ENCODE measurements at regions not wholly inside any gene's neighbourhood (a gene's known extent, or its start where the extent isn't known, plus 50 kb on each side); places are given as distances from the start of the nearest gene placed in this dataset.

GRCh38 chr11:81174646-81175330, 1558.9 kb downstream of the FAM181B start:
- DNase-seq (ENCODE audit: low read depth): no peak

GRCh38 chr11:81165164-81165563, 1568.5 kb downstream of the FAM181B start:
- no peak for DNase-seq (ENCODE audit: low read depth)

- DNase-seq (ENCODE audit: low read depth): no peak
These were observed 1573.8 kb downstream of the FAM181B start for GRCh38 chr11:81159900-81160299.

- DNase-seq (ENCODE audit: low read depth): no peak
These were observed 1598.1 kb downstream of the FAM181B start for GRCh38 chr11:81135570-81135969.

- DNase-seq (ENCODE audit: low read depth): no peak
These were observed 1604.0 kb downstream of the FAM181B start for GRCh38 chr11:81129618-81130017.

GRCh38 chr11:81112718-81113117, 1620.9 kb downstream of the FAM181B start:
- DNase-seq (ENCODE audit: low read depth): no peak

- no peak for DNase-seq (ENCODE audit: low read depth)
These were observed 1629.6 kb downstream of the FAM181B start for GRCh38 chr11:81104051-81104450.

- DNase-seq (ENCODE audit: low read depth): no peak
These were observed 1635.2 kb downstream of the FAM181B start for GRCh38 chr11:81098471-81098870.

GRCh38 chr11:81092522-81092921, 1641.1 kb downstream of the FAM181B start:
- DNase-seq (ENCODE audit: low read depth): no peak

- no peak for DNase-seq (ENCODE audit: low read depth)
These were observed 1644.4 kb downstream of the FAM181B start for GRCh38 chr11:81089242-81089641.

- no peak for DNase-seq (ENCODE audit: low read depth)
These were observed 1639.6 kb upstream of the TENM4 start for GRCh38 chr11:81080476-81080875.

- DNase-seq (ENCODE audit: low read depth): no peak
These were observed 1631.4 kb upstream of the TENM4 start for GRCh38 chr11:81072273-81072672.

- DNase-seq (ENCODE audit: low read depth): no peak
These were observed 1630.8 kb upstream of the TENM4 start for GRCh38 chr11:81071606-81072005.

GRCh38 chr11:81070948-81071347, 1630.1 kb upstream of the TENM4 start:
- no peak for DNase-seq (ENCODE audit: low read depth)

- DNase-seq (ENCODE audit: low read depth): no peak
These were observed 1618.5 kb upstream of the TENM4 start for GRCh38 chr11:81059356-81059755.

- no peak for DNase-seq (ENCODE audit: low read depth)
These were observed 1611.7 kb upstream of the TENM4 start for GRCh38 chr11:81052344-81053158.

- no peak for DNase-seq (ENCODE audit: low read depth)
These were observed 1599.2 kb upstream of the TENM4 start for GRCh38 chr11:81039916-81040524.

- DNase-seq (ENCODE audit: low read depth): no peak
These were observed 1595.5 kb upstream of the TENM4 start for GRCh38 chr11:81036168-81036870.

- no peak for DNase-seq (ENCODE audit: low read depth)
These were observed 1593.1 kb upstream of the TENM4 start for GRCh38 chr11:81033779-81034540.

- no peak for DNase-seq (ENCODE audit: low read depth)
These were observed 1592.1 kb upstream of the TENM4 start for GRCh38 chr11:81032906-81033305.

- no peak for DNase-seq (ENCODE audit: low read depth)
These were observed 1589.4 kb upstream of the TENM4 start for GRCh38 chr11:81030186-81030585.

- DNase-seq (ENCODE audit: low read depth): no peak
These were observed 1585.2 kb upstream of the TENM4 start for GRCh38 chr11:81026032-81026431.
